Endothelial cell of umbilical vein (primary cell): ENCODE measurements at regions not wholly inside any gene's neighbourhood (a gene's known extent, or its start where the extent isn't known, plus 50 kb on each side); places are given as distances from the start of the nearest gene placed in this dataset.

Source experiments
- CTCF ChIP-seq, 2 donors: IDR thresholded peaks; 1 replicate in 1 of 2; 2 replicates in 1 of 2; pipeline ENCODE4 v1.5.1; 2011; ENCODE audit warnings: low read length in 2 of 2, mild to moderate bottlenecking in 2 of 2, moderate library complexity in 2 of 2, control low read depth in 1 of 2, inconsistent platforms in 1 of 2, low read depth in 1 of 2; ENCODE audit not compliant: insufficient read depth in 1 of 2; ENCODE audit errors: extremely low read depth in 1 of 2
- EZH2 ChIP-seq: IDR thresholded peaks from 2 replicates; pipeline ENCODE4 v1.6.1; 2012; ENCODE audit warnings: borderline replicate concordance, low read depth, mild to moderate bottlenecking, moderate library complexity, low read length, inconsistent platforms; ENCODE audit not compliant: severe bottlenecking
- GATA2 ChIP-seq: IDR thresholded peaks from 2 replicates; pipeline ENCODE4 v1.7.0; 2011; ENCODE audit warnings: low read depth, mild to moderate bottlenecking, moderate library complexity, mixed read lengths, low read length; ENCODE audit not compliant: insufficient read length, insufficient read depth
- JUN ChIP-seq: IDR thresholded peaks from 2 replicates; pipeline ENCODE4 v1.6.1; 2011; ENCODE audit warnings: borderline replicate concordance, low read depth; ENCODE audit not compliant: insufficient read length, insufficient read depth
- MAX ChIP-seq: IDR thresholded peaks from 2 replicates; pipeline ENCODE4 v1.6.1; 2011; ENCODE audit not compliant: insufficient read depth, insufficient read length
- MYC ChIP-seq: IDR thresholded peaks from one replicate; pipeline ENCODE4 v1.6.1; 2011; ENCODE audit warnings: mild to moderate bottlenecking, low read depth, low read length
- POLR2A ChIP-seq: IDR thresholded peaks from 2 replicates; pipeline ENCODE4 v1.6.1; 2012; ENCODE audit warnings: low read depth, mild to moderate bottlenecking, control low read depth, low read length
- POLR2AphosphoS5 ChIP-seq: IDR thresholded peaks from 2 replicates; pipeline ENCODE4 v1.6.1; 2012; ENCODE audit warnings: low read depth, mild to moderate bottlenecking, control low read depth, low read length, moderate library complexity; ENCODE audit not compliant: insufficient read depth

DNA sequence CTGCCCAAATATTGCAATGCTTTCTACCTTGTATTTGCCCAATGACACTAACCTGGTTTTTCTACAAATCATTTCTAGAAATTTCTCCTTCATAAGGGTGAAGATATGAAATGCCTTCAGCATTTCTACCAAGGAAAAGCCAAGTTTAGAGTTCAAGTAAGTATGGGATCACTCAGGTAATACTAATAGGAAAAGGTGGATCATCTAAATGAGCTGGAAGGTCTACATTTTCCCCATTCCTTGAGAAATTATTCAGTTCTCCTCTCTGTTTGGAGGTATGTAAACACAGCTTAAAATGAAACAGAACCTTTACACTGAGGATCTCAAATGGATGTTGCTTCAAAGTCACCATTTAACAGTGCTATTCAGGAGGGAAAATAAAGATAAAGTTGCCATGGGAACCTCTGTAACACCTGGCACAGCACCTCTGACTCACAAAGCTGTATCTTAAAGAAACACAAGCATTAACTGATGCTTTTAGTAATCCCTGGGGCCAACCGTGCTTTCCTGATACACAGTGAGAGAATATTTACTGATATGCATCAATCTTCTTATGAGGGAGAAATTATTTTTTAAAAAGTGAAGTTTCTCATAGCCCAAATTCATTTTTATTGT is 161.3 kb downstream of the DRD1 start:
- TF ChIP-seq POLR2A, result no peak
- TF ChIP-seq CTCF (IDR thresholded peaks at IDR 0.05; ENCODE audit: extremely low read depth in 1 of 2, insufficient read depth in 1 of 2, low read depth in 1 of 2, low read length in 2 of 2), result no peak
- no peak for TF ChIP-seq MAX
- TF ChIP-seq POLR2AphosphoS5, result no peak
- no peak for TF ChIP-seq EZH2
- TF ChIP-seq MYC, result no peak
- no peak for TF ChIP-seq GATA2
- TF ChIP-seq JUN, result no peak
